Caco-2 (cell line): ENCODE measurements at regions not wholly inside any gene's neighbourhood (a gene's known extent, or its start where the extent isn't known, plus 50 kb on each side); places are given as distances from the start of the nearest gene placed in this dataset.

Experiments used
- BruUV-seq: library from RNA; stranded (reverse); fragments of 400-500 nt; replicated peaks from 2 replicates; lab custom pipeline; 2021; lab: Mats Ljungman, UMichigan
- CTCF ChIA-PET: fragments of 300-600 bp; sonication (Branson Sonifier 250); formaldehyde crosslinking; loops from one replicate; lab custom pipeline; 2022; ENCODE audit warnings: antibody characterized with exemption; lab: Charles Lee
- POLR2A ChIA-PET: fragments of 300-600 bp; sonication (Branson Sonifier 250); formaldehyde crosslinking; loops from one replicate; lab custom pipeline; 2022; ENCODE audit warnings: antibody characterized with exemption; lab: Charles Lee
- DNase-seq, 2 experiments: peaks; one replicate each; pipeline versions ENCODE4 v3.0.0 to v3.0.0-alpha.2; 2020 to 2022
- H3K27me3 ChIP-seq: replicated peaks from 2 replicates; pipeline ENCODE4 v1.6.0; 2011; ENCODE audit warnings: low read length; ENCODE audit not compliant: control insufficient read depth, insufficient read depth
- H3K36me3 ChIP-seq: 2 replicates; pipeline ENCODE4 v1.5.1; 2011; ENCODE audit warnings: low read length; ENCODE audit not compliant: control insufficient read depth, insufficient read depth
- H3K4me1 ChIP-seq: fragments of 250-450 bp; sonication (Bioruptor Pico); 2 replicates; pipeline ENCODE4 v1.5.1; 2020; ENCODE audit warnings: mild to moderate bottlenecking
- H3K4me3 ChIP-seq: 2 replicates; pipeline ENCODE4 v1.5.1; 2011; ENCODE audit warnings: low read depth, mild to moderate bottlenecking, control low read depth, low read length
- H3K9me3 ChIP-seq: fragments of 250-450 bp; sonication (Bioruptor Pico); 2 replicates; pipeline ENCODE4 v1.5.1; 2020; ENCODE audit warnings: mild to moderate bottlenecking, moderate library complexity
- H3K27ac Mint-ChIP-seq: one replicate; pipeline ENCODE4 v1.8.0; 2022; ENCODE audit warnings: mixed read lengths; ENCODE audit not compliant: unreplicated experiment
- H3K27me3 Mint-ChIP-seq: one replicate; pipeline ENCODE4 v1.8.0; 2022; ENCODE audit warnings: mixed read lengths; ENCODE audit not compliant: insufficient read depth, unreplicated experiment
- H3K36me3 Mint-ChIP-seq: one replicate; pipeline ENCODE4 v1.8.0; 2022; ENCODE audit warnings: mild to moderate bottlenecking, mixed read lengths; ENCODE audit not compliant: insufficient read depth, unreplicated experiment
- H3K4me1 Mint-ChIP-seq: one replicate; pipeline ENCODE4 v1.8.0; 2022; ENCODE audit warnings: low read depth, mixed read lengths; ENCODE audit not compliant: unreplicated experiment
- H3K4me3 Mint-ChIP-seq: one replicate; pipeline ENCODE4 v1.8.0; 2022; ENCODE audit warnings: mild to moderate bottlenecking, moderate library complexity, mixed read lengths; ENCODE audit not compliant: unreplicated experiment
- H3K9me3 Mint-ChIP-seq: one replicate; pipeline ENCODE4 v1.8.0; 2022; ENCODE audit warnings: mixed read lengths; ENCODE audit not compliant: unreplicated experiment
- intact Hi-C: fragments of 100-400 bp; cut with micrococcal nuclease; formaldehyde crosslinking; loops from one replicate; pipeline ENCODE4 v1.10.0; 2022; ENCODE audit not compliant: unreplicated experiment
- TF ChIP-seq, protein P1 (sequence below), 2 experiments: fragments of 200-600 bp in 1 of 2; IDR thresholded peaks; 1 replicate in 1 of 2; 2 replicates in 1 of 2; pipeline versions ENCODE4 v1.5.1 to v1.8.0; 2011 to 2022; ENCODE audit warnings: antibody characterized with exemption in 1 of 2, control low read depth in 1 of 2, inconsistent platforms in 1 of 2, low read depth in 1 of 2, low read length in 1 of 2, mild to moderate bottlenecking in 1 of 2, moderate library complexity in 1 of 2; ENCODE audit not compliant: insufficient read depth in 1 of 2, severe bottlenecking in 1 of 2, unreplicated experiment in 1 of 2

DNA sequence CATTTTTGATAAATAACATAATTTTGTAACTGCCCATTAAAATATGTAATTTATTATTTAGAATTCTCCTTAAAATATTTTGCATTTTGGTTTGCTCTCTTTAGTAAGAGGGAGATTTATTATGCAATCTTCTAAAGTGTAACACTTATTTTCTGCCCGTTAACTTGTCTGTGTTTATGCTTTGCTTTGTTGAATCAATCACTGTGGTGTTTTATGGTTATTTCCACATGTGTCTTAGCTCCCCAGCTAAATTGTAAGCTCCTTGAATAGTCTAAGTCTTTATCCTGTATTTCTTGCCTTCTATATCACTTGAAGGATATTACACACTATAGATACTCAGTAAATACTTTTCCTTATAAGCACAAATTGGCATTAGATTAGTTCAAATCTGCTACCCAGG is 166.6 kb upstream of the SPRED2 start:
- Histone ChIP-seq H3K4me1 (0 out of 2 replicates have a peak, but pooled peaks cover 3% of the 10 kb centered on the region), H3K36me3 (no peaks in the 10 kb centered on the region), H3K27me3 (no peaks in the 10 kb centered on the region), H3K4me3 (no peak overlapping the region), H3K9me3 (no peaks in the 10 kb centered on the region)
- H3K4me1 Mint-ChIP-seq: no peaks in the 10 kb centered on the region
- H3K27me3 Mint-ChIP-seq: peaks cover 5% of the 10 kb centered on the region
- TF ChIP-seq, protein P1, sequence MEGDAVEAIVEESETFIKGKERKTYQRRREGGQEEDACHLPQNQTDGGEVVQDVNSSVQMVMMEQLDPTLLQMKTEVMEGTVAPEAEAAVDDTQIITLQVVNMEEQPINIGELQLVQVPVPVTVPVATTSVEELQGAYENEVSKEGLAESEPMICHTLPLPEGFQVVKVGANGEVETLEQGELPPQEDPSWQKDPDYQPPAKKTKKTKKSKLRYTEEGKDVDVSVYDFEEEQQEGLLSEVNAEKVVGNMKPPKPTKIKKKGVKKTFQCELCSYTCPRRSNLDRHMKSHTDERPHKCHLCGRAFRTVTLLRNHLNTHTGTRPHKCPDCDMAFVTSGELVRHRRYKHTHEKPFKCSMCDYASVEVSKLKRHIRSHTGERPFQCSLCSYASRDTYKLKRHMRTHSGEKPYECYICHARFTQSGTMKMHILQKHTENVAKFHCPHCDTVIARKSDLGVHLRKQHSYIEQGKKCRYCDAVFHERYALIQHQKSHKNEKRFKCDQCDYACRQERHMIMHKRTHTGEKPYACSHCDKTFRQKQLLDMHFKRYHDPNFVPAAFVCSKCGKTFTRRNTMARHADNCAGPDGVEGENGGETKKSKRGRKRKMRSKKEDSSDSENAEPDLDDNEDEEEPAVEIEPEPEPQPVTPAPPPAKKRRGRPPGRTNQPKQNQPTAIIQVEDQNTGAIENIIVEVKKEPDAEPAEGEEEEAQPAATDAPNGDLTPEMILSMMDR (IDR thresholded peaks at IDR 0.05; ENCODE audit: insufficient read depth in 1 of 2, low read depth in 1 of 2, low read length in 1 of 2, severe bottlenecking in 1 of 2, unreplicated experiment in 1 of 2): no peak
- no peak overlapping the region for H3K4me3 Mint-ChIP-seq
- intact Hi-C loops: no loop called here
- ChIA-PET CTCF (no interaction called here), POLR2A (no interaction called here)
- BruUV-seq: no TSS peak
- H3K27ac Mint-ChIP-seq: no peak overlapping the region
- H3K9me3 Mint-ChIP-seq: no peaks in the 10 kb centered on the region
- no peak for DNase-seq
- H3K36me3 Mint-ChIP-seq: no peaks in the 10 kb centered on the region

DNA sequence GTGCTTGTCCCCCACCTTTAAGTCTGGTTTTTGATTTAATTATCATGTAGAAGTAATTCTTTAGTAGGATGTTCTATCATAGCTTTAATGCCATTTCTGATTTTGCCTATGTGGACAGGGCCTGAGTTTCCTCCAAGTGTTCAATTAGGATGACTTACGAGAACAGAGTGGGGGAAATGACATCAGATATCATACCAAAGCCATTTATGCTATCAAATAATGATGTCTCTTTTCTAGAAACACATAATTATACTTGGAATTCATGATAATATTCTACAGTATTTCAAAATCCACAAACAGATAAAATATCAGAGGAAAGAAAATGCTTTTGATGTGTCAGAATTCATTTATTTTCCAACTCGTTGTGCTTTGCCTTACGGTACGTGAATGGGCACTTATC is 165.9 kb upstream of the SPRED2 start:
- no peak overlapping the region for H3K27ac Mint-ChIP-seq
- TF ChIP-seq, protein P1 (IDR thresholded peaks at IDR 0.05; ENCODE audit: insufficient read depth in 1 of 2, low read depth in 1 of 2, low read length in 1 of 2, severe bottlenecking in 1 of 2, unreplicated experiment in 1 of 2): no peak
- POLR2A ChIA-PET: interaction anchor here (0.6 kb wide), 1 partner anchor 235 kb away, joined by 9 read pairs; no protein-coding TSS in a partner anchor
- peaks cover 5% of the 10 kb centered on the region for H3K27me3 Mint-ChIP-seq
- Histone ChIP-seq H3K36me3 (no peaks in the 10 kb centered on the region), H3K4me3 (no peak overlapping the region), H3K9me3 (no peaks in the 10 kb centered on the region), H3K4me1 (0 out of 2 replicates have a peak, but pooled peaks cover 3% of the 10 kb centered on the region), H3K27me3 (no peaks in the 10 kb centered on the region)
- intact Hi-C loops: no loop called here
- no peak for DNase-seq
- H3K4me3 Mint-ChIP-seq: no peak overlapping the region
- no TSS peak for BruUV-seq
- no peaks in the 10 kb centered on the region for H3K36me3 Mint-ChIP-seq
- CTCF ChIA-PET: no interaction called here
- no peaks in the 10 kb centered on the region for H3K9me3 Mint-ChIP-seq
- H3K4me1 Mint-ChIP-seq: no peaks in the 10 kb centered on the region

DNA sequence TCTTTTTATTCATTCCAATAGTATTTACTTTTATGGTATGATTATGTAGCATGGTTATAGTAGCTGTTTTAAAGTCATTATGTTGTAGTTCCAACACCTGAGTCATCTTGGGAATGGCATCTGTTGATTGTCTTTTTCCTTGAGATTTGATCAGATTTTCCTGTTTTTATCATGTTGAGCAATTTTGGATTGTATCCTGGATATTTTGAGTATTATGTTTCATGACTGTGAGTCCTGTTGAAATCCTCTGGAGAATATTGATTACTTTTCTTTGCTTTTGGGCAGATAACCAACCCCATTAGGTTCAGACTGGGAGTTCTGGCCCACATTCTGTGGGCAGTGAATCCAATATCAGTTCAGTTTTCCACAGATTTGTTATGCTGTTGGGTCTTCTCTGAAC is 163.2 kb upstream of the SPRED2 start:
- no TSS peak for BruUV-seq
- H3K4me3 ChIP-seq: no peak overlapping the region
- intact Hi-C loops: no loop called here
- POLR2A ChIA-PET: no interaction called here
- no peak for DNase-seq
- no peak overlapping the region for H3K4me3 Mint-ChIP-seq
- no peaks in the 10 kb centered on the region for H3K4me1 Mint-ChIP-seq
- H3K27me3 Mint-ChIP-seq: peaks cover 5% of the 10 kb centered on the region
- H3K9me3 Mint-ChIP-seq: no peaks in the 10 kb centered on the region
- CTCF ChIA-PET: no interaction called here
- H3K36me3 ChIP-seq: no peaks in the 10 kb centered on the region
- H3K27ac Mint-ChIP-seq: no peak overlapping the region
- TF ChIP-seq, protein P1 (IDR thresholded peaks at IDR 0.05; ENCODE audit: insufficient read depth in 1 of 2, low read depth in 1 of 2, low read length in 1 of 2, severe bottlenecking in 1 of 2, unreplicated experiment in 1 of 2): no peak
- no peaks in the 10 kb centered on the region for H3K27me3 ChIP-seq
- H3K9me3 ChIP-seq: no peaks in the 10 kb centered on the region
- H3K4me1 ChIP-seq: 0 out of 2 replicates have a peak, but pooled peaks cover 3% of the 10 kb centered on the region
- H3K36me3 Mint-ChIP-seq: no peaks in the 10 kb centered on the region
